ENCODE measurements at regions not wholly inside any gene's neighbourhood (a gene's known extent, or its start where the extent isn't known, plus 50 kb on each side); places are given as distances from the start of the nearest gene placed in this dataset.
"Not testable (repeated sequence)": the region's sequence is repeated elsewhere in the genome, so short reads cannot be mapped to it uniquely, and the experiment has no call there.

DNA sequence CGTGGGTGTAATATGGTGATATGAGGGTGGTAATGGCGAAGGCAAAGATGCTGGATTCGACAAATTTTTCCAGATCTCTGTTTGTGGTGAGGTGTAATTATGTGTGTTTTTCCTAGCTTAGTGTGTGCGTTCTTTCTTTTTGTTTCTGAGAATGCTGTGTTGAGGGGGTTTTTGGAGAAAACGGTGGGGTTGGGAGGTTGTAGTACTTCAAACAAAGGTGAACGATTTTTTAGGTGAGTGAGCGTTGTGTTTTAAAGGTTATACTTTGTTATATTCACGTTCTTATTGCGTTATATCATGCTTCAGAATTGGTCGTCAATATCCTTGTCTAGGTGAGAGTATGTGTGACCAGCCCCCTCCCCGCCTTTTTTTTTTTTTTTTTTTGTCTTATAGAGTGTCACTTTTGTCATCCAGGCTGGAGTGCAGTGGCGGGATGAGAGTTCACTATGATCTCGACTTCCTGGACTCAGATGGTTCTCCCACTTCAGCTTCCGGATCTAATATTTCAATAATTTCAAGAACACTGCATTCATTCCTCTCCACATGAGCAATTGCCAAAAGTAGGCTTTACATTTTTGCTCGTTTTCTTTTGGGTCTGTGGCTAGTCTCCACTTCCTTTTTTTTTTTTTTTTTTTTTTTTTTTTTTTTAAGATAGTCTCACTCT, 82.2 kb upstream of the RNU2-1 start:
- no peak for DNase-seq (ENCODE audit: low read depth, low spot score)

GRCh38 chr17:43315369-43315768, 81.6 kb upstream of the RNU2-1 start:
- no peak for DNase-seq (ENCODE audit: low read depth, low spot score)

- no peak for DNase-seq (ENCODE audit: low read depth, low spot score)
These were observed 80.8 kb upstream of the RNU2-1 start for GRCh38 chr17:43314611-43315011.

- DNase-seq (ENCODE audit: low read depth, low spot score) = no peak
These were observed 78.2 kb upstream of the RNU2-1 start for GRCh38 chr17:43312011-43312410.

- no peak for DNase-seq (ENCODE audit: low read depth, low spot score)
These were observed 75.9 kb upstream of the RNU2-1 start for GRCh38 chr17:43309505-43310332.

DNA sequence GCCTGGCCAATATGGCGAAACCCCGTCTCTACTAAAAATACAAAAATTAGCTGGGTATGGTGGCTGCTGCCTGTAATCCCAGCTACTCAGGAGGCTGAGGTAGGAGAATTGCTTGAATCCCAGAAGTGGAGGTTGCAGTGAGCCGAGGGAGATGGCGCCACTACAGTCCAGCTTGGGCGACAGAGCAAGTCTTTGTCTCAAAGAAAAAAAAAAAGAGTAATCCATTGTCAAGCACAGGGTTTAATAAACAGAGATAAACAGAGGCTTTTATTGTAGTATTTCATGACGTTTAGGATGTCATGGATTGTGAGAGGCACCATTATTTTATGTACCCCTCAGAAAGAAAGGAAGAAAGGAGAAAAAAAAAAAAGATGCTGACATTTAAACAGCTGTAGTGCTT, 75.2 kb upstream of the RNU2-1 start:
- DNase-seq (ENCODE audit: low read depth, low spot score) = no peak

- DNase-seq (ENCODE audit: low read depth, low spot score) = not testable (repeated sequence)
These were observed 71.0 kb upstream of the RNU2-1 start for GRCh38 chr17:43304792-43305191.

DNA sequence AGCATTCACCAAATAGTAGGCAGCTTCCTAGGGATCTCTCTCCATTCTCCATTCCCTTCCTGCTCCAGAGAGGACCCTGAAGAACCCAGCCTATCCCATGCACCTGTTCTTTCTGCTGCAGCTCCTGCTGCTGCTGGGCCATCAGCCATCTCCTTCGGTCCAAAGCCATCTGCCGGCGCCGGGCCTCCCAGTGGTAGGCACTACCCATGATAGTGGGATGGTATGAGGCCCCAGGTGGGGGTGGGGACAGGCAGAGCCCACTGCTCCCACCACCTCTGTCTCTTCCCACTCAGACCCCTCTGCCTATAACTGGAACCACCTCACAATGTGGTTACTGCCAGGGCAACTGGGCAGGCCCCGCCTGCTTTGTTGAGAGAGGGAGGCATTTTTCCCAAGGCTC, 69.3 kb upstream of the RNU2-1 start:
- DNase-seq (ENCODE audit: low read depth, low spot score) = not testable (repeated sequence)

GRCh38 chr17:43299300-43300076, 65.7 kb upstream of the RNU2-1 start:
- DNase-seq (ENCODE audit: low read depth, low spot score) = not testable (repeated sequence)

DNA sequence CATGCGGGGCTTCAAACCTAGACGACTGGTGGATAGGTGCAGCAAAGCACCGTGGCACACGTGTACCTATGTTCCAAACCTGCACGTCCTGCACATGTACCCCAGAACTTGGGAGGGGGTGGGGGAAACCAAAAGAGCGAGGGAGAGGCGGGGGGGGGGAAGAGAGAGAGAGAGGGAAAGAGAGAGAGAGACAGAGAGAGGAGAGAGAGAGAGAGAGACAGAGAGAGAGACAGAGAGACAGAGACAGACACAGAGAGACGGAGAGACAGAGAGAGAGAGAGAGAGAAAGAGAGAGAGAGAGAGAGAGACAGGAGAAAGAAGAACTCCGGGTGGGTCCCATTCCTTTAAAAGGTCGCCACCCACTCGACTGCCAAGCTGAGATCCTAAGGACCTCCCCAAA, 55.9 kb upstream of the RNU2-1 start:
- DNase-seq (ENCODE audit: low read depth, low spot score) = not testable (repeated sequence)

- DNase-seq (ENCODE audit: low read depth, low spot score) = not testable (repeated sequence)
These were observed 49.8 kb upstream of the RNU2-1 start for GRCh38 chr17:43283606-43284005.

All from activated CD4-positive, CD25-positive, alpha-beta regulatory T cell treated with anti-CD3 and anti-CD28 coated beads, Interleukin-2, amount 50 U/mL, for 16 hours (primary cell).